Right lobe of liver (tissue), 4 donors: ENCODE measurements at regions not wholly inside any gene's neighbourhood (a gene's known extent, or its start where the extent isn't known, plus 50 kb on each side); places are given as distances from the start of the nearest gene placed in this dataset.

ENCODE experiments used
- CTCF ChIP-seq, 4 donors: fragments of 200-600 bp in 3 of 4; fragments of 450-650 bp in 1 of 4; IDR thresholded peaks; one replicate each; pipeline versions ENCODE4 v1.5.1 to v1.8.0; 2016 to 2022; ENCODE audit warnings: antibody characterized with exemption in 4 of 4, mild to moderate bottlenecking in 2 of 4
- POLR2A ChIP-seq: fragments of 450-650 bp; IDR thresholded peaks from one replicate; pipeline ENCODE4 v1.6.1; 2017; ENCODE audit warnings: antibody characterized with exemption, mild to moderate bottlenecking
- donor health status: DM: no; HTN: no; CAD: no.
- donor health status: DM: no; HTN: no; CAD: no.
- donor health status: DM: no; HTN: yes; CAD: no.

GRCh38 chr7:101722247-101722646 lies 93.2 kb upstream of the MYL10 start:
- TF ChIP-seq CTCF (IDR thresholded peaks at IDR 0.05) = no peak
- TF ChIP-seq POLR2A = no peak
